ENCODE measurements at regions not wholly inside any gene's neighbourhood (a gene's known extent, or its start where the extent isn't known, plus 50 kb on each side); places are given as distances from the start of the nearest gene placed in this dataset.

DNA sequence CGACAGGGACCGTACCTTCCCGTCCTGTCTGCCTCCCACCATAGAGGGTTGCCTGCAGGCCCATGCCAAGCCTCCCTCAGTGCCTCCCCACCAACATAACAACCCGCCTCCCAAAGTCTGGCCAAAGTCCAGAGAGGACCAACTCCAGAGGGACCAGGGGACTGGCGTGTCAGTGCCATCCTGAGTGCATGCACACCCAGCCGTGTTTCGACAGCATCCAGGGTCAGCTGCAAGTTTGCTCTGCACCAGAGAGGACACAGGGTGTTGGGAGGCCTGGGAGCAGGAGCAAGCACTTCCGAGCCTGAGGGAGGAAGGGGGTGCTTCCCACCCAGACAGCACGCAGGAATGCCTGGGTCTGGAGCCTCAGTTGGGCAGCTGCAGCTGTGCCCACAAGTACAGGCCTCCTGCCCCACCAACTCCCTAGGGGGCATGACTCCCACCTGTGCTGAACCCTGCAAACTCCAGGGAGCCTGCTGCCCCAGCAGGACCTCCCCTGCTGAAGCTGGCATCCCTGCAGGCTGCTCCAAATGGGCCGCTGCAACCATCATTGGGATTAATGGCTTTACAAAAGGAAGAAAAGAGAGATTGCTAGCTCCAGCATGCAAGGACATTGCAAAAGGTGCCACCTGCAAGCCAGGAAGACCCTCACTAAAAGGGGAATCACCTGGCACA lies 618.1 kb upstream of the FSHR start:
- no peaks in the 10 kb centered on the region for H3K4me1 Mint-ChIP-seq

DNA sequence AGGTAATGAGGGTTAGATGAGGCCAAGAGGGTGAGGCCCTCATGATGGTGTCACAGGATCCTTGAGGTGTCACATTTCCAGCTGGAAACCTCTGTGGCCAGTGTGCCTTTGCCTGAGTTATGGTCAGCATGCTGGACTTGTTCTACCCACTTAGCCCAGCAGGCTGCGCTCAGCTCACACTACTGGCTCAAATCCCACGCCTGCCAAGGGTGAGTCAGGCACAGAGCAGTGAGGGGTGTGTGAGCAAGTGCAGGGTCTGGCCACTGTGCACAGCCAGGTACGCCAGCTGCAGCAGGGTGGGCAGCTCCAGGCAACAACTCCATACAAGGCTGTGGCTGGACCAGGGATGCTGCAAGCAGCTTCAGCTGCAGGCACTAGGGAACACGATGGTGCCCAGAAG lies 616.6 kb upstream of the FSHR start:
- Mint-ChIP-seq H3K9me3 (no peaks in the 10 kb centered on the region), H3K4me3 (no peak overlapping the region), H3K27me3 (ENCODE audit: low read depth) (no peaks in the 10 kb centered on the region), H3K4me1 (no peaks in the 10 kb centered on the region), H3K27ac (no peak overlapping the region), H3K36me3 (ENCODE audit: low read depth) (no peaks in the 10 kb centered on the region)
- TF ChIP-seq, protein P1, sequence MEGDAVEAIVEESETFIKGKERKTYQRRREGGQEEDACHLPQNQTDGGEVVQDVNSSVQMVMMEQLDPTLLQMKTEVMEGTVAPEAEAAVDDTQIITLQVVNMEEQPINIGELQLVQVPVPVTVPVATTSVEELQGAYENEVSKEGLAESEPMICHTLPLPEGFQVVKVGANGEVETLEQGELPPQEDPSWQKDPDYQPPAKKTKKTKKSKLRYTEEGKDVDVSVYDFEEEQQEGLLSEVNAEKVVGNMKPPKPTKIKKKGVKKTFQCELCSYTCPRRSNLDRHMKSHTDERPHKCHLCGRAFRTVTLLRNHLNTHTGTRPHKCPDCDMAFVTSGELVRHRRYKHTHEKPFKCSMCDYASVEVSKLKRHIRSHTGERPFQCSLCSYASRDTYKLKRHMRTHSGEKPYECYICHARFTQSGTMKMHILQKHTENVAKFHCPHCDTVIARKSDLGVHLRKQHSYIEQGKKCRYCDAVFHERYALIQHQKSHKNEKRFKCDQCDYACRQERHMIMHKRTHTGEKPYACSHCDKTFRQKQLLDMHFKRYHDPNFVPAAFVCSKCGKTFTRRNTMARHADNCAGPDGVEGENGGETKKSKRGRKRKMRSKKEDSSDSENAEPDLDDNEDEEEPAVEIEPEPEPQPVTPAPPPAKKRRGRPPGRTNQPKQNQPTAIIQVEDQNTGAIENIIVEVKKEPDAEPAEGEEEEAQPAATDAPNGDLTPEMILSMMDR (IDR thresholded peaks at IDR 0.05; ENCODE audit: unreplicated experiment in 3 of 3): peak; percentile 52 to 64 (median 62)

More for the DNA sequence above, 618.1 kb upstream of the FSHR start:
- no peaks in the 10 kb centered on the region for H3K36me3 Mint-ChIP-seq (ENCODE audit: low read depth)
- H3K27ac Mint-ChIP-seq: no peak overlapping the region
- no peaks in the 10 kb centered on the region for H3K27me3 Mint-ChIP-seq (ENCODE audit: low read depth)
- no peak overlapping the region for H3K4me3 Mint-ChIP-seq
- H3K9me3 Mint-ChIP-seq: peaks cover 1% of the 10 kb centered on the region
- TF ChIP-seq, protein P1 (IDR thresholded peaks at IDR 0.05; ENCODE audit: unreplicated experiment in 3 of 3): no peak

DNA sequence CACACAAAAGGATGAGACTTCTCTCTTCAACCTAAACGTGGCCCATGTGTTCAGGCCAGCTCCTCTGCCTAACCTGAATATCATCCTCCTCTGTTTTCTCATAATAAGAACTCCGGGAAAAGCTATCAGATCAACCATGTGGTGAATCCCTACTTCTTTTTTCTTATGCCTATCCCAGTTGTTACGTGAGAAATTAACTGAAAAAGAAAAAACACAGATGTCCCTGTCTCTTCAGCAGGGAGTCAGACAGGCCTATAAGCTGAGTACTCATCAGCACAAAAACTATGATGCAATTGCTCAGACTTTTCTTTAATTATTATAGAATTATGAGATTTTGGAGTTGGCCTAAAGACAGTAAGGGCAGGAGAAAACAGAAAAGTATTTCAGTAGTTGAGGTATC lies 613.0 kb upstream of the FSHR start:
- no peaks in the 10 kb centered on the region for H3K27me3 Mint-ChIP-seq (ENCODE audit: low read depth)
- no peak overlapping the region for H3K27ac Mint-ChIP-seq
- no peaks in the 10 kb centered on the region for H3K36me3 Mint-ChIP-seq (ENCODE audit: low read depth)
- H3K9me3 Mint-ChIP-seq: no peaks in the 10 kb centered on the region
- TF ChIP-seq, protein P1 (IDR thresholded peaks at IDR 0.05; ENCODE audit: unreplicated experiment in 3 of 3): no peak
- no peaks in the 10 kb centered on the region for H3K4me1 Mint-ChIP-seq
- H3K4me3 Mint-ChIP-seq: no peak overlapping the region

DNA sequence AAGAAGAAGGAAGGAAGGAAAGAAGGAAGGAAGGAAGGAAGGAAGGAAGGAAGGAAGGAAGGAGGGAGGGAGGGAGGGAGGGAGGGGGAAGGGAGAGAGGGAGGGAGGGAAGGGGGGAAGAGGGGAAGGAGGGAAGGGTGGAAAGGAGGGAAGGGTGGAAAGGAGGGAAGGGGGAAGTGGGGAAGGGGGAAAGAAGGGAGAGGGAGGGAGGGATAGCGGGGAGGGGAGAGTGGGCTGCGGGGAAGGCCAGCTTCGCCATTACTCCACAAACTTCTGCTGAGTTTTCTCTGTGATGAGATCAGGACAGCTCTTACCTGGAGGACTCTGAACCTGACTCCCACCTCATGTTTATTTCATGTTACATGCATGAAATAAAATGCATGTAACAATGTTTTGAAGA lies 601.5 kb upstream of the FSHR start:
- Mint-ChIP-seq H3K4me1 (no peaks in the 10 kb centered on the region), H3K27me3 (ENCODE audit: low read depth) (peaks cover 4% of the 10 kb centered on the region), H3K4me3 (no peak overlapping the region), H3K27ac (no peak overlapping the region), H3K9me3 (no peaks in the 10 kb centered on the region), H3K36me3 (ENCODE audit: low read depth) (no peaks in the 10 kb centered on the region)
- TF ChIP-seq, protein P1 (IDR thresholded peaks at IDR 0.05; ENCODE audit: unreplicated experiment in 3 of 3): no peak

DNA sequence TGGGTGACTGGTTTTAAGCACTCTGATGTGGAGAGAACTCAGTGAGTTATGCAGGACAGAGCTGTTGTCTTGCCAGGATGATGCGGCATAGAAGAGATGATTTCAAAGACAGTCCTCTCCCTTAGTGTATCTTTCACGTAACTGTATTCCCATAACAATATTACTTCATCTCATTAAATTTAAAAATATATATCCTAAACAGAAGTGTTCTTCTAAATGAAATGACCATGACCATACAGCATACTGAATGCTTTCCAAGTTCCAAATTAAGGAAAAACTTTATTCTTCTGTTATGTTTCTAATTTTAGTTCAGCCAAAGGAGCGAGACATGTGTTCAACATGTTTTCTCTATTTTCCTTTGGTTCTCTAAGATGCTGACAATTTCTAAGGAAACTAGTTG lies 600.1 kb upstream of the FSHR start:
- Mint-ChIP-seq H3K27me3 (ENCODE audit: low read depth) (peaks cover 4% of the 10 kb centered on the region), H3K36me3 (ENCODE audit: low read depth) (no peaks in the 10 kb centered on the region), H3K27ac (no peak overlapping the region), H3K9me3 (no peaks in the 10 kb centered on the region), H3K4me1 (no peaks in the 10 kb centered on the region), H3K4me3 (no peak overlapping the region)
- TF ChIP-seq, protein P1 (IDR thresholded peaks at IDR 0.05; ENCODE audit: unreplicated experiment in 3 of 3): no peak

DNA sequence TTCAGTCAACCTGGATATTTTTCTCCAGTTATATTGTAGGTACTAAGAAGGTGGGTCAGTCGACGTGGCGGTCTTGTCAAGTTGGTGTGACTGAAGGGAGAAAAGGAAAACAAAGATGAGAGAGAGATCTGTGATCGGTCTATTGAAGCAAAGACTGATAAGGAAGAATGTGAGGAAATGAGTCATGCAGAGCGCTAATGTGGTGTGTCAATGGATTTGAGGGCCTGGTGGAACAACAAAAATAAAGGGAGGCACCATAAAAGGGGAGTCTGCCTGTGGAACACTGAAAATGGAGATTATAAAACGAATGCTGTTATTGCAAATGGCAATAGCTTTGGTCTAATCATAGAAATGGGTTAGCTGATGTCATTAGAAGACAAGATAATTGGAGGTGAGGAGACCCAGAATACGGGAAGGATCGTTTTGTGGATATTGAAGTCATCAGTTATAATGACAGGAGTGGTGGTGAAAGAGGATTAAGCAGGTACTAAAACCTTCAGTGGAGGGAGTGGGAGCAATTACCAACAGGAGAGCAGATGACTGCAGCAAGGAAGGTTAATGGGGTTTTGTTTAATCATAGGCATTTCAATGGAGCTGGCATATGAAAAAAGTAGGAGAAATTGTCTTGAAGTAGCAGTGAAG lies 599.1 kb upstream of the FSHR start:
- H3K27me3 Mint-ChIP-seq (ENCODE audit: low read depth): peaks cover 4% of the 10 kb centered on the region
- no peaks in the 10 kb centered on the region for H3K9me3 Mint-ChIP-seq
- H3K4me3 Mint-ChIP-seq: no peak overlapping the region
- no peaks in the 10 kb centered on the region for H3K4me1 Mint-ChIP-seq
- H3K27ac Mint-ChIP-seq: no peak overlapping the region
- no peaks in the 10 kb centered on the region for H3K36me3 Mint-ChIP-seq (ENCODE audit: low read depth)
- TF ChIP-seq, protein P1 (IDR thresholded peaks at IDR 0.05; ENCODE audit: unreplicated experiment in 3 of 3): no peak
